GM19467 (cell line): ENCODE measurements at regions not wholly inside any gene's neighbourhood (a gene's known extent, or its start where the extent isn't known, plus 50 kb on each side); places are given as distances from the start of the nearest gene placed in this dataset.

Source experiments
- ATAC-seq: cut with Tn5 transposase; IDR thresholded peaks from one replicate; pipeline ENCODE4 v1.9.1; 2021; ENCODE audit warnings: mild to moderate bottlenecking, moderate library complexity; ENCODE audit not compliant: unreplicated experiment

DNA sequence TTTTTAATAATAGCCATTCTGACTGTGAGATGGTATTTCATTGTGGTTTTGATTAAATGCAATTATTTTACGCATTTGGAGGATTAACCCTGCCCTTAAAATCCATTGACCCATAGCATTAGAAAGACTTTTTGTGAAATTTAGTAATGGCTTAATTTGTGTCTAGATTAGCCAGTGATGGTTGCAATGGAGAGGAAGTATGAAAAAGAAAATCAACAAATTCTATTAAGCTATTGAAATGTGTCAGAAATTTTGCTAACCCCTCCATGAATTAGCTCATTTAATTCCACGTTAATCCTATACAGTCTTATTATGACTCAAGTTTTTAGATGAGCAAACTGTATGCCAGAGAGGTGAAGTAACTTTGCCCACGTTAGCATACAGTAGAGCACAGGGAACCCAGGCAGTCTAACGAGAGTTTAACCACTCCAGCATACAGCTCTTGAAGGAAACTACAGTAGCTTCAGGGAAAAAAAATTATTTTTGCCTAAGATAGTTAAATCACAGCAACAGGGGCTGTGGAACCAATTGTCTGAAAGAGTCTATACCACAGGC lies 158.2 kb upstream of the PPP2R2B start:
- no peak for ATAC-seq

DNA sequence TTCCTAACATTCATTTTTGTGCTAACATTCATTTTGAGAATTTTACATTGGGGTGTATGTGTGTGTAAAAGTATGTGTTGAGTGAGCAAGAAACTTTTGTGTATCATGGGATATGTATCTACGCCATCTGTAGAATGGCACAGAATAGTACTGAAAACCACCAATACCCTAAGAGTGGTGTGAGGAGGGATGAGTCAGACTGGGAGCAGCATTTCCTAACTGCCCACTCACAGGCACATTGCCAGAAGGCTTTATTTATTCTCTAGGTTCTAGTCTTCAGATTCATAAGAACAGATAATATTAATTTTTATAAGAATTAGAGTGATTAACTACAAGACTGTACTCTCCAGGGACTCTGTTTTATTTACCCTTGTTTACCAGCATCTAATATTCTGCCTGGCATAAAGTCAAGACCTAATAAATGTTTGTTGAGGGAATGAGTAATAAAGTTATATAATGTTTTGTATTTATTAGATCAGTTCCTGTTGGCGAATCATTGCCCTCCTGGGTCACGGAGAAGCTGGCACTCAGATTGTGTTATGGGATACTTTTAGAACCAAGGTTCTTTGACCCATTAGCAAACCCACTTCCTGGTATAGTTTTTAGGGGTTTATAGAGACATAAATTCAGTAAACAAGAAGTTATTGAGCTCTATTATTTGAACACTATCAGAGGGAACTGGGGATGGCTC lies 159.1 kb upstream of the PPP2R2B start:
- no peak for ATAC-seq

GRCh38 chr5:147040856-147041255 lies 162.3 kb upstream of the PPP2R2B start:
- ATAC-seq: no peak

DNA sequence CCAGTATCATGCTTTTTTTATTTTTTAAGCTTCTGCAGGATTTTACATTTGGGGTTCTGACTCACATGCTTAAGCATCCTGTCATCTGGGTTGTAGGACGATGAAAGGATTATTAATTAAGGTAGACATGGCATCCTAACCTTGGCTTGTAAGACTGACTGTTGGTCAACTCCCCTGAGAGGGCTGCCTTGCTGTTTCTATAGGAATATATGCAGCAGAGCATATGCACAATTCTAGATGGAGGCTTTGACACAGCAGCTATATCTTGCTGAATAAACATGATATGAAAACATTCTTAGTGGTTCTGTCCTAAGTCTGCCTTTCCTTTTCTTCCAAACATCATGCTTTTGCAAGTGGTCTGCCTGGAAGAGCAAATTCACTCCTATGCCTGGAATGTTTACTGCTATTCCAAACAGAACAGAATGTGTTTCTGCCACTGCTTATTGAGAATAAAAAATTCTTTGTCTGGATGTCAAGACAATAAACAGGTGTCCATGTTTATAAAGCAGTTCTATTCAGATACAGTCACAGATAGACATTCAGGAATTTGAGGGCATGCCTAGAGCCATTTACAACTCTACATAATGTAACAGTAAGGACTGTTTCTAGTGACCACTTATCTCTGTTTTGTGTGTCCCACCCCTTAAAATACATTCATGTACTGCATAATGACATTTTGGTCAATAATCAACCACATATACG lies 166.2 kb upstream of the PPP2R2B start:
- ATAC-seq: no peak

GRCh38 chr5:147045290-147045689 lies 166.7 kb upstream of the PPP2R2B start:
- no peak for ATAC-seq

- no peak for ATAC-seq
These were observed 167.7 kb upstream of the PPP2R2B start for GRCh38 chr5:147046281-147046680.

DNA sequence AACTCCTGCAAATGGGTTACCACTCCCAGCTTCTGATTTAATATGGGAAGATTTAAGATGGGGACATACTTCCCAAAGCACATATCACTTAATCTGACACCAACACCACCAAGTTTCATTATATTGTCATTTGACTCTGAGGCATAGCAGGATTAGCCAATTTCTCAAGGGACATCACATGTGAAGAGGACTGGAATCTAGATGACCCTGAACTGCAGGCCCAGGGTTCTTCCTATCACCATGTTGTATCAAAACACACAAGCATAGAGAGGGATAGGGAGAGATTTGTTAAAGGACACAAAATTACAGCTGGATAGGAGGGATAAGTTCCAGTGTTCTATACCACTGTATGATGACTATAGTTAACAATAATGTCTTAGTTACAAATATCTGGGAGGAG lies 168.3 kb upstream of the PPP2R2B start:
- ATAC-seq: no peak

GRCh38 chr5:147049764-147050163 lies 171.2 kb upstream of the PPP2R2B start:
- no peak for ATAC-seq

DNA sequence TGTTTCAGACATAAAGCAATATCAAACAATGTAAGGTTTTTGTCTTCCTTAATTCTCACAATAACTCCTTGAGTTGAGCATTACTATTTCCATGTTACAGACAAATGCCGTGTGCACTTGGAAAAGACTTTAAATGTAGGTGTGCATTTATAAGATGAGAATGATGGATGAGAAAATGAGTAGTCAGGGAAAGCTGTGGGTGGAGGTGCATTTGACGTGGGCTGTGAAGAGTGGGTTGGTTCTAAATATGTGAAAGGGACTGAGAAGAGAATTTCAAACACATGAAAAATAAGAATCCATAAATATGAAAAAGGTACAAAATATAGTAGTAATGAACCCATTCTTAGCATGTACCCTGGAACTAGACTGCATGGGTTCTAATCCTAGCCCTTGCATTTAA lies 171.6 kb upstream of the PPP2R2B start:
- no peak for ATAC-seq

- no peak for ATAC-seq
These were observed 172.6 kb upstream of the PPP2R2B start for GRCh38 chr5:147051193-147051592.

GRCh38 chr5:147052519-147052918 lies 174.0 kb upstream of the PPP2R2B start:
- no peak for ATAC-seq

- ATAC-seq: no peak
These were observed 176.7 kb upstream of the PPP2R2B start for GRCh38 chr5:147055089-147055826.

GRCh38 chr5:147055850-147056566 lies 177.5 kb upstream of the PPP2R2B start:
- ATAC-seq: no peak

DNA sequence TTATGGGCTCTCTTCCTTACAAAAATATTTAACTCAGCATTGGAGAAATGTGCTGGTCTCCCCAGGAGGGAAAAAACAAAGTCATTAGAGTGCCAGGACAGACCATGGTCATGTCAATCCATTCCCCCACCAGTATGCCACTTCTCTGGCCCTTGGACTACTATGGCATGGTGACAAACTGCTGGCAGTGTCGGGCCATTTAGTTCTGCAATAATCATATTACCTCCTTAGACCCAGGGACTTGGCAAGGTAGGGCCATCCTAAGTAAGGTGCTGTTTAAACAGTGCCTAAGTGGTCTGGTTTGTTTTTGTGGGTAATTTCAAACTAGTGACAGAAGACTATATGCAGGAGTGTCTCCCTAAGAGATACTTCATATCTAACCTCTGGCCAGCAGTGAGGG lies 177.8 kb upstream of the STK32A start:
- no peak for ATAC-seq

DNA sequence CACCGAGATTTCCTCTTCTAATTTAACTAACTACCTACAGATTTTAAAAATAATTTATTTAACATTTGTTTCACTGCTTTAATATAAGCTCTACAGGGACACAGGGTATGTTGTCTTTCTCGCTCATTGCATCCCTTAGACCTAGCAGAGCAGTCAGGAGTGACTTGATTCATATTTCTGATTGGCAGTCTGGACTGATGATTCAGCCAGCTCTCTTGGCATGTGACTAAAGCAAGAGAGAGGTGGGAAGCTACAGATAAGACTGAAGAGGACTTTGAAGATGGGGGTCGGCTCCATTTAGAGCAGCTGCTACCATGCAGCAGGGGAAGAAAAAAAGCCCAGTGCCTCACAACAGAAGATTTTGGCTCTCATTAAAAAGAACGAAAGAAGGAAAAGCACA lies 173.4 kb upstream of the STK32A start:
- no peak for ATAC-seq

DNA sequence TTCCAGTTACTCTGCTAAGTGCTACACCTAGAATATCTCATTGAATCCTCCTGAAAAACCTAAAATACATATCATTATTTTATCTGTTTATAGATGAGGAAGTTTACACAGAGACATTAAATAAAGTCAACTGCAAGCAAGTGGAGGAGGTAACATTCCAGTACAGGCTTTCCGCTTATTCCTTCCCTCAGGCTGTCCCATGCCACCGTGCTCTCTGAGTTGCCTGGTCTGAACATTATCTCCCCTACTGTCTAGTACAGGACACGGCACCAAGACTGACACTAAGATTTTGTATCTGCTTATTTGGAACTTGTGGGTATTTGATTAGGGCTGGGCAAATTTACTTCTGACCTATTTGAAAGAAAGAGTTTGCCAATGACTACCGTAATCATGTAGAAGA lies 172.4 kb upstream of the STK32A start:
- no peak for ATAC-seq

DNA sequence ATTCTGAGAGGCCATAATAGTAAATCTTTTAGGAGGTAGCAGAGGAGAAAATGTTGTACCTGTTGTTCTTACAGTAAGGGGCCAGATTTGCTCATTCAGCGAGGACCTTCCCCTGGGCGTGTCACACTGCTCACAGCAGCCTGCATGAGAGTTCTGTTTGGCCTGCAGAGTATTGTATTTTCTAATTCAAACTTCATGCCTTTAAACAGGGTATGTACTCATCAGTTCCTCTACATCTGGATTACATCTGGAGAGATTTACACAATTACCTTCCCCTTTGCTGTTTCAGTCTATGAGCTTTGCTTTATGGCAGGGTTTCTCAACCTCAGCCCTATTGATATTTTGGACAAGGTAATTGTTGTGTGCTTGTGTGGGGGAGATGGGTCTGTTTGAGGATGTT lies 170.9 kb upstream of the STK32A start:
- ATAC-seq: no peak

DNA sequence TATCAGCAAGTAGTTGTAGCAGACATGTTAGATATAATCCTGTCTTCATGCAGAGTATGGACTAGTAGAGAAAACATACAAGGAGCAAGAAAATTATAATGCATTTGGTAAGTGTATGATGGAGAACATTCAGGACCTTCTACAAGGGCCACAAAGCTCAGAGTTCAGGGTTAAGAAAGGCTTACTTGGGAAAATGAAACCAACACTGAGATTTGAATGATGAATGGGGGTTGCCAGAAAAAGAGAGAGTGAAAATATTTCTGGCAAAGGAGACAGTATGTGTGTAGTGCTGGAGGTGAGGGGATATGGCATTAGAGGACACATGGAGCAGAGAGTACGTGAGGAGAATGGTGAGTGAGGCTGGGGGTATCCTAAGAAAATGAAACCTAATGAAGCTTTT lies 169.8 kb upstream of the STK32A start:
- ATAC-seq: peak; percentile 51

GRCh38 chr5:147068998-147069397 lies 165.8 kb upstream of the STK32A start:
- ATAC-seq: no peak

- ATAC-seq: no peak
These were observed 162.2 kb upstream of the STK32A start for GRCh38 chr5:147072622-147073021.

DNA sequence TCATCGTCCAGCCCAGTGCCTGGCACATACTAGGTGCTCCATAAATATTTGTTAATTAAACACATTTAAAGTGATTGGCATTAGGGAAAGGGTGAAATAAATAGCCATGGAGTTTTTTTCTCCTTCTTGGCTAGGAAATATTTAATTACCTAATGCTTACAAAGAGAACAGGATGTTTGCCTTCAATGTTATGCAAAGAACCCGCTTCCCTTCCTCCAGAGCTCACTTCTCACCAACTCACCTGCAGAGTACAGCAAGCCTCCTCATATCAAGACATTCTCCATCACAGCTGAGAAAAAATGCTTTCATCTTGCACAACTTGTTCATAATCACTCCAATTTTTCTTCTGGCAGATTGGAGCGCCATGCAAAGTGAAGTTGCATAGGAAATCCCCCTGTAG lies 161.7 kb upstream of the STK32A start:
- no peak for ATAC-seq
